GM04503 (cell line): ENCODE measurements at regions not wholly inside any gene's neighbourhood (a gene's known extent, or its start where the extent isn't known, plus 50 kb on each side); places are given as distances from the start of the nearest gene placed in this dataset.
"Not testable (repeated sequence)": the region's sequence is repeated elsewhere in the genome, so short reads cannot be mapped to it uniquely, and the experiment has no call there.

Experiments
- DNase-seq: peaks from one replicate; pipeline ENCODE4 v3.0.0-alpha.2; 2012; ENCODE audit warnings: low read depth

DNA sequence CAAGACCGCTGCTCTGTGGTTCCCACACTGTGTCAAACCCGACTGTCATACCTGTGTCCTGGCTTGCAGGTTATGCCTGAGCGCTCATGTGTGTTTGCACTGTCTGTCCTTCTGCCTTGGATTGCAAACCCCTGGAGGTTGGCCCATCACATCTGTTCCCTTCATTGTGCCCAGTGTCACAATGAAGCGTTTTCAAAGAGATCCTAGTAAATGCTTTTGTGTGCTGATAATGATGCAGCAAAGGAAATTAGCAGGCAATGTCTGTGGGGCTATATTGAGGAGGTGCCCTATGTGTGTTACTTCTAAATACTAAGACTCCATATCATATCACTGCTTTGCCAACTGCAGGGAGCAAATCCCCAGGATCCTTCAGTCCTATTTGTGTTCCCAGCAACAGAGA is 424.4 kb upstream of the NFIA start:
- DNase-seq = no peak

DNA sequence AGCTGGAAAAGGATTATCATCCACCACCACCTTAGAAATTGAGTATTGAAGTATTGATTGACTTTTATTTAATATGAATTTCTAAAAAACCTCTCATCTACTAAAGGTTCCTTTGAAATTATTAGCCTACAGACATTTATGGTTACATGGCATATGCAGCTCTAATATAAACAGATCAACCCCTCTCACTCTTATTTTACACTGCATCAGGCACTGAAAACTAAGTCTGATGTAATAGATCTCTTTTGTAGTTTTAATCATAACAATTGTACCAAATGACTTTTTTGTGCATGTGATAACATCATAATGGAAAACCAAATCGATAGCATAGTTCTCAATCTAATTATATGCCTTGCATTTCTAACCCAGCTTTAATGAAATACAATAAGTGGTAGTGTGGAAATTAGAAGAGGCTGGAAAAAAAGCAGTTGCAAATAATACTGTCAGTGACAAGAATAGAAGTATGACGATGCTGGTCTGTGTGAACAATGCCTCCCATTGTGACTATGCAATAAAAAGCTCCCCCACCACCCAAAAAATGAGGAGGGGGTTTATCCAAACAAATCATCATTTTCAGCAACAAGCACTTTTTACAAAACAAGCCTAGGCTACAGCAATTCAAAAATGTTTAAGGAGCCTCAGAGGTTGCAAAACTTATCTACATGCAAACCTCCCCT is 426.5 kb upstream of the NFIA start:
- no peak for DNase-seq

DNA sequence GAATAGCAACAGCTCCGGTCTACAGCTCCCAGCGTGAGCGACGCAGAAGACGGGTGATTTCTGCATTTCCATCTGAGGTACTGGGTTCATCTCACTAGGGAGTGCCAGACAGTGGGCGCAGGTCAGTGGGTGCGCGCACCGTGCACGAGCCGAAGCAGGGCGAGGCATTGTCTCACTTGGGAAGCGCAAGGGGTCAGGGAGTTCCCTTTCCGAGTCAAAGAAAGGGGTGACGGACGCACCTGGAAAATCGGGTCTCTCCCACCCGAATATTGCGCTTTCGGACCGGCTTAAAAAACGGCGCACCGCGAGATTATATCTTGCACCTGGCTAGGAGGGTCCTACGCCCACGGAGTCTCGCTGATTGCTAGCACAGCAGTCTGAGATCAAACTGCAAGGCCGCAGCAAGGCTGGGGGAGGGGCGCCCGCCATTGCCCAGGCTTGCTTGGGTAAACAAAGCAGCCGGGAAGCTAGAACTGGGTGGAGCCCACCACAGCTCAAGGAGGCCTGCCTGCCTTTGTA is 442.3 kb upstream of the NFIA start:
- not testable (repeated sequence) for DNase-seq

DNA sequence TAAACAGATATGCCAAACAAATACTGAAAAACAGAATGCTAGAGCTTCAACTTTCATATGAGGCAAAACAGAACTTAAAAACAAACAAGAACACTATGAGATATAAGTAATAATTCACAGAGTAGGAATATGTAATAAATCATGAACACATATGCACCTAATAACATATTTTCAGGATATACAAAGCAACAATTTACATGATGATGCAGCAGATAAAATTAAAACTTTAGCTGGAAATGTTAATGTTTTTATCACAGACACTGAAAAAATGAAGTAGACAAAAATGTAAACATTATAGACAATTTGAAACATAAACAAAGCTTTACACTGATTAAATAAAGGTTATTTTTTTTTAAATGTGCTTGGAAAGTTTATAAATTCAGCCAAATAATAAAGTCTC is 443.1 kb upstream of the NFIA start:
- DNase-seq = no peak

DNA sequence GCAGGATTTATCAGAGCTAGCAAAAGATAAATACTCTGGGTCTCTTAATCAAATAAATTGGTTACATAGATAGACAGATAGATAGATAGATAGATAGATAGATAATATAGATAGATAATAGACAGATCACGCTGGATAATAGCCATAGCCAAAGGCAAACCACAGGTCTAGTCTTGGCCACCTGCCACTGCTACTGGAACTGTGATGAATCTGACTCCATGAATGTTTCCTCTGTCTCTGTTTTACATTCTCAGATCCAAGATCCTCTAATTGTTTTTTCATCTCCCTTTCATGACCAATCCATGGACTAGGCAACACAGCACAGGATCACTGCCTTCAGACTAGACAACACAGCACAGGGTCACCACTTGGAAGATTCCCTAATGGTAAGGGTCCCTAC is 444.7 kb upstream of the NFIA start:
- no peak for DNase-seq

DNA sequence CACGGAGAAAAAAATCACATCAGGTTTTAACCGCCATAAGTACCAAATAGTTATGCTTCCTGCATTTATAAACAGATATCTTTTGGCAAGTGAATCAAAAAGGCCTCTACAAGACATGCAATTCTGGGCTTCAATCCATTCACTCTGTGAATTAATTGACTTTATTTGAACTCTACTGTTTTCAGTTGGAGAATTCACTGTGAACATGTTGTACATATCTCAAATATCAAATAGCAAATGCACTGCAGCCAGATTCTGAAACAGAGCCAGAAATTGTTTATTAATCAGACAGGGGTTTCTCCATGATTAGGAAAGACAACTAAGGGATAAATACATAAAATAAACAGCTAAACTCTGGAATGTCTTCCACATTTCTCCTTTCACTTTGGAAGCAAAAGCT is 445.4 kb upstream of the NFIA start:
- DNase-seq = no peak

DNA sequence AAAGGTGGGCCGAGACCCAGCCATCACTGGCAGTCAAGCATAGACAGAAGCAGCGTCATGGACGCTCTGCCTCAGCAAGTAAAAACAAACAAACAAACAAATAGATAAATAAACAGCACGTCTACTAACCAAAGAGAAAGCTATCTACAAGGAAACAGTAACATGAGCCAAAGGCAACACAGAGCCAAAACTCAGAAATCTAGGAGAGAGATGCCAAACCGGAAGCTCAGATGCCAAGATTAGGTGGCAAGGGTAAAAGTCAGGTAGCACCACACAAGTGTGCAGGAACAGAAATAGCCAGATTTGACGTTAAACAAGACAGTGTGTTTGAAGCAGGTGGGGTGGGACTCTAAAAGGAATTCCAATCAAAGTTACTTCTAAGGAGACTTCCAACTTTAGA is 448.3 kb upstream of the NFIA start:
- no peak for DNase-seq

DNA sequence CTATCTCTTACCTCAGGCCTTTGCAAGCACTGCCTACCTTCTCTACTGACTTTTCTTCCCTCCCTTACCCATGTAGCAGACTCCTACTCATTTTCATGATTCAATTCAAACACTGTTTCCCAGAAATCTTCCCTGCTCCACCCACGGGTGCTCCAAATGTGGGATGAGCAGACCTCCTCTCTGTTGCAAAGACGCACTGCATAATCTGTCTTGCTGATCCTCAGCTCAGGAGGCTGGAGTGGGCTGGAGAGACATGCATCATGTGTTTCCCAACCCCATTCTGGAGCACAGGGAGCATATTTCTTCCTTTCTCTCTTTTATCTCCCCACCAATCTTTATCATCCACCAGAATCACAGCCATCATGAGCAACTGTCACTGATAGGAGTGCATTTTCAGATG is 459.9 kb upstream of the NFIA start:
- no peak for DNase-seq

DNA sequence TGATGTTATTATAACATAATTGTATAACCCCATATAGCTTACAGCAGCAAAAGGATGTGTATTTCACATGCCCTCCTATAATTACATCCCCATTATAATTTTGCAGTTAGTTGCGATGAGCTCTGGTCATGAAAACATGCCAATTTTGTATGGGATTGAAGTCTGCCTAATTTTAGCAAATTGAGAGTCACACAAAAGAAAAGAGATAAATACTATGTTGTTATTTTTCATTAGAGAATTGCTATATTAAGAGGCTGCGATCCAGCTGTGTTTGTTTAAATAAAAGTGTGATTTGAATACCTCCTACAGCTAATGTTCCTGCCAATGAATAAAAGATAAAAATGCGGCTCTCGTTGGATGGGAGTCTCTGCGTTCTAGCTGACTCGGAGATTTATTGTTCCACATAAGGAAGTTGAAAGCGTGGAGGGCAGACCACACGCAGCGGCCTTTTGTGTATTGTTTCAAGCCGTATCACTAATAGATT is 461.0 kb upstream of the NFIA start:
- DNase-seq = no peak

DNA sequence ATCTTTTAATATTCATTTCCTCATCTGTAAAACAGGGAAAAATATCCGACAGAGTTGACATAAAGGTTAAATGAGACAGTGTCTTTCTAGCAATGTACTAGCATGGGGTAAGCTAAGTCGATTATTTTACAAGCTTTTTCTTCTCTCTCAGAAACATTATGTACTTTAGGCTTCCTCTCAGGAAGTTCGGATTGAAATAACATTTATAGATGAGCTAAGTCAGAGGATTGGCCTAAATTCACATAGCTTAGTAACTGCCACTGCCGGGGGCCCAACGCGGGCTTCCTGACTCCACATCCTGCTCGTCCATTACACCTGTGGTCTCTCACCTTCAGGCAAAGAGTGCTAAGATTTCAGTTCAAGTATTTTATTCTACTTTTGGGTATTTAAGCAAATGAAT is 462.3 kb upstream of the NFIA start:
- DNase-seq = no peak

DNA sequence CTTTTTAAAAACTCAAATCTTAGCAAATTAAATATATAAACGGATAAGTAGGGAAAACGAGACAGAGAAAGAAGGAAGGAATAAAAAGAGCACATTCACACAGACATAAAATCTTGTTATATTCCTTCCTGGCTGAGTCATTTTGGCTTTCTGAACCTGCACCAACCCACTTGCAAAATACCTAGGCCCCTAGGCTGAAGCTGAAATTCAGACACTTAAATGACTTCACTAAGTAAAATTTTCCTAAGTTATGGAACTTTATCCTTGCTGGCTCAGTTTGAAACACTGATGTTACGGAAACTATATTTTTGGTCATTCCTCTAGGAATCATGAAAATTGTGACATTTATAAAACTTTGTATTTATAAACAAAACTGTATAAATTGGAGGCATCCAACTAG is 462.8 kb upstream of the NFIA start:
- no peak for DNase-seq

DNA sequence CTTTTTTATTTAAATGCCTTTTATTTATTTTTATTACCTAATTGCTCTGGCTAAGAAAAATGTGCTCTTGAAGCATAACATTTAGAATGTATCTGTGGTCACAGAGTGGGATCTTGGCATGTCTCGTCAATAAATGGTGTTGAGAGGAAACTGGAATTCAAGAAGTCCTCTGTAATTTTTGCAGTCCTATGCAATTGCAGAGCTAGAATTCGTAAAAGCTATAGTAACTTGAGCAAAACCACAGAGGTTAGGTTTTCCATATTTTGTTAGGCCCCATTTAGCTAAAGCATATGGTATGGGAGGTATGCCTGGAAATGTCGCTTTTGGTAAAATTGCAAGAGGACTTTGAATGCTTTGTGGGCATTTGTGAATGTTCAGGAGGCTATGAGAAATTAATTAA is 466.7 kb upstream of the NFIA start:
- DNase-seq = no peak

DNA sequence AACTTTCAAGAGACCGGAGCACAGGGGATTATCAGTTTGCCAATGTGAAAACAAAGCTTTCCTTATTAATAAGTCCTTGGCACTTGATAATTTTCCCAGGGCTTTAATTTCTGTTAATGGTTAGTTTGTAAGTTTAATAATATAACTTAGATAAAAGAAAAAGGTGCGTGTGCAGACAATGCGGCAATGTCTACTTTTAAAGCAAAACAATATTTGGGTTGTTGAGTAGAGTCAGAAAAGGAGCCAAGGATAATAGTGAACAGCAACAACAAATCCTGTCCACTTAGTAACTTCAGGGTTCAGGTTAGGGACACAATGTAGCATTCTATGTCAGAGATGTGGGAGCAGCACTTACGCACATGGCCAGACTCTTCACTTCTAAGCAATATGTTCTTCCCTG is 469.6 kb upstream of the NFIA start:
- DNase-seq = no peak

DNA sequence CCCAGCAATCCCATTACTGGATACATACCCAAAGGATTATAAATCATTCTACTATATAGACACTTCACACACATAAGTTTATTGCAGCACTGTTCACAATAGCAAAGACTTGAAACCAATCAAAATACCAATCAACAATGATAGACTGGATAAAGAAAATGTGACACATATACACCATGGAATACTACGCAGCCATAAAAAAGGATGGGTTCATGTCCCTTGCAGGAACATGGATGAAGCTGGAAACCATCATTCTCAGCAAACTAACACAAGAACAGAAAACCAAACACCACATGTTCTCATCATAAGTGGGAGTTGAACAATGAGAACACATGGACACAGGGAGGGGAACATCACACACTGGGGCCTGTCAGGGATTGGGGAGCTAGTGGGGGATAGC is 475.4 kb upstream of the NFIA start:
- not testable (repeated sequence) for DNase-seq

DNA sequence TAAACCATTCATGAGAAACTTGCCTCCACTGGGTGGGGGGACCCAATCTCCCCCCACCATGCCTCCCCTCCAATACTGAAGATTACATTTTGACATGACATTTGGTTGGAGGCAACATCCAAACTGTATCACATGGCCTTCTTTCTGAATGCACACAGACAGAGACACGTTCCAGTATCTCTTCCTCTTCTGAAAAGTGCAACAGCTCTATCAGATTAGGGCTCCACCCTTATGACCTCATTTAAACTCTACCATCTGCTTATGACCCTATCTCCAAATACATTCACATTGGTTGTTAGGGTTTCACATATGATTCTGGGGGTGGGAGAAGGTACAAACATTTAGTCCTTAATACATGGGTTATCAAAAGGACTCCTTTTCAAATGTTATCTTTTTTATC is 481.8 kb upstream of the NFIA start:
- DNase-seq = no peak

DNA sequence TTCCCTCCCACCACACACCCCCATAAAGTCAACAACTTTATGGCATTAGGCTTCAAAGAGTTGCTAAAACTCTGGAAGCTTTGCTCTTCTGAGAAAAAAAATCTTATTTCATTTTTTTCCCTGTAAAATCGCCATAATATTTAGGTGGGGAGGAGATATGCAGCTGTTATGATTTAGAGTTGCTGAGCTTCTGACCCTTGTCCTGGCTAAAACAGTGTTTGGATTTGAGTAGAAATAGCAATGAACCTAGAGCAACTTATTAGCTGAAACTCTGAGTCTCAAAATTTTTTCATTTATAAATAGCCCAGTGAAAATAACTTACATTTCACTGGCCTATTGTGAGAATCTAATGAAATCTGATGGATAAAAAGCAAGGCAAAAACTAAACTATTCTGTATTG is 482.8 kb upstream of the NFIA start:
- DNase-seq = no peak

DNA sequence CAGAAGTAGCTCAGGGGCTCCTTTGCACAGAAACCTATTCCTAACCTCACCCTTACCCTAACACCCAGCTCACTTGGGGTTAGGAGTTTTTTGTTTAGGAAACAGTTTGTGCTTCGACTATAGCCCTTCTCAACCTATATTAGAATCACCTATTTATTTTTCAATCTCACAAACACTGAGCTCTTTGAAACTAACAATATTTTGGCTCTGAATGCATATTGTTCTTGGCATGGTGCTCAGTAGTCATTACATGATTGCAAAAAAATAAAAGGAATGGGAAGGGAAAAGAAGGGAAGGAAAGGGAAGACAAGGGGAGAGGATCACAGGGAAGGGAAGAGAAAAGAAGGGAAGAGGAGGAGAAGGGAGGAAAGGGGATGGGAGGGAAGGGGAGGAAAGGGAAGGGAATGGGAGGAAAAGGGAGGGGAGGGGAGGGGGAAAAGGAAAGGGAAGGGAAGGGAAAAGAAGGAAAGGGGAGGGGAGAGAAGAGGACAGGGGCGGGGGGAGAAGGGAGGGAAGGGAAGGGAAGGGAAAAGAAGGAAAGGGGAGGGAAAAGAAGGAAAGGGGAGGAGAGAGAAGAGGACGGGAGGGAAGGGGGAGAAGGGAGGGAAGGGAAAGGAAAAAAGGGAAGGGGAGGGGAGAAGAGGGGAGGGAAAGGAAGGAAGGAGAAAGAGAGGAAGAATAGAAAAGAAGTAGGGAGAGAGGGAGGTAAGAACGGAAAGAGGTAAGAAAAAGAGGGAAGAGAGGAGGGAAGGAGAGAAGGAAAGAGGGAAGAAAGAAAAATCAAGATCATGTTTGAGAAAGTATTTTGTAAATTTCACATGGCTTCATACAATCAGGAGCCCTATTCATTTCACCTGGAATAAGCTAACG is 484.1 kb upstream of the NFIA start:
- no peak for DNase-seq

DNA sequence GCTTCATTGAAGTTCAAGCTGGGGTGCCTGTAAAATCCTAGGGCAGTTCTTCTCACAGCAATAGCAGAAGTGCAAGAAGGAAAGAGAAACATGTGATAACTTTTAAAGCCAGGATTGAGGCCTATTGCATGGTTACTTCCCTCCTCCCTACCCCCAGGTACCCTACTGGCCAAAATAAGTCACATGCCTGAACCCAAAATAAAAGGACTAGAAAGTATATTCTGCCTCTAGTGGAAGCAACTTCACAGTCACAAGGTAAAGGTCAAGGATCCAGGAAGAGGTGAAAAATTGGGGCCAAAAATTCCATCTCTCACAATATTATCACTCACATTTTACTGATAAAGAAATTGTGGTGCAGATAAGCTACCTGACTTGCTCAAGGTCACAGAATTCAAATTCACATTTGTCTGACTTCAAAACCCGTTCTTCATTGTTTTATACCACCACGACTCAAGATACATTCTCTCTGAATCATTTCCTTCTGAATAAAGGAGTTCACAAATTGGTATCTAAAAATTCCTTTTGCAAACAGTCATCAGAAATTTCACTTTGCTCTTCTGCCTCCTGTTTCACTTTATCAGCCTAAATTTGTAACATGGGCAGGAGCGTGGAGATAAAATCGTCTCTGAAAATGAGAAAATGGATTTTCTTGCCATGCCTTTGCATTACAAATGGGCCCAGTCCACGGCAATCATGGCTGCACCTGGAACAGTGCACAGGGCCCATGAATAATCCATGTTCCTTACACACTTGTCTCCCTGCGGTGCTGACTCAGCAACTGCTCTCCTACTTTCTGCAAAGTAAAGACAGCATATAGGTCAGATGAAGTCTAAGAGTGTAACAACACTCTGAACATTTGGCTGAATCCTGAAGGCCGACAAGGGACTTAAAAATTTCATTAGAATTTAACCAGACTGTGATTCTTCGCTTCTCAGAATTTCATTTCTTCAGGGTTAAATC is 485.3 kb upstream of the NFIA start:
- DNase-seq = peak; percentile 1

DNA sequence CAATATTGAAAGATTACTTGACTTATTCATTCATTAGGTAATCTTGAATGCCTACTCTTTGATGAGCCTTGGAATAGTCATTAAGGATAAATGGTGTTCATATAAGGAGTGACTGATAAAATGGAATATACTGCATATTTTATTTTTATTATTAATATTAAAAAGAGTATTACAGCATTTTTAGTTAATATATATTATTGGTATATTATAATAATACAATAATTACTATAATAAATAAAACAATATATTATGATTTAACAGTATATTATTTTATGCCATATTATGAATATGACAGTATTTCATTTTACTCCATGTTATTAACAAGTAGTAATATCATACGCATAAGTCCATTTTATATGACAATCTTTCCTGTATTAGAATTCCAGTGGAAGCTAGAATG is 490.8 kb upstream of the NFIA start:
- DNase-seq = no peak

DNA sequence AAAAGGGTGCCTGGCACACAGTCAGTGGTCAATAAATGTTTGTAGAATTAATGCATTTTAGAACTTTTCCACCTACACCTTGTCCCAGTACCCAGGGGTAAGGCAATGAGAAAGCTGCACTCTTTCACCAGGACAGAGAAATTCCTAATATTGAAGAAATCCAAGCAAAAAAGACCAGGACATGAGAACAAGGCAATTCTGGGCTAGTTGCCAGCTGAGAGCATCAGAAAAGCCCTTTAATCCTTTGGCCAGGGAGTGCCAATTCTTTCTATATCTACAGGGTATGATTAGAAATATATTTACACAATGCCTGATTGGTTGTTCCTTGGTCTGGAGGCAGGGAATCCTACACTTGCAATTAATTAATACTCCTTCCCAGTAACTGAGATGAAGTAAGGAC is 492.4 kb upstream of the NFIA start:
- DNase-seq = no peak

DNA sequence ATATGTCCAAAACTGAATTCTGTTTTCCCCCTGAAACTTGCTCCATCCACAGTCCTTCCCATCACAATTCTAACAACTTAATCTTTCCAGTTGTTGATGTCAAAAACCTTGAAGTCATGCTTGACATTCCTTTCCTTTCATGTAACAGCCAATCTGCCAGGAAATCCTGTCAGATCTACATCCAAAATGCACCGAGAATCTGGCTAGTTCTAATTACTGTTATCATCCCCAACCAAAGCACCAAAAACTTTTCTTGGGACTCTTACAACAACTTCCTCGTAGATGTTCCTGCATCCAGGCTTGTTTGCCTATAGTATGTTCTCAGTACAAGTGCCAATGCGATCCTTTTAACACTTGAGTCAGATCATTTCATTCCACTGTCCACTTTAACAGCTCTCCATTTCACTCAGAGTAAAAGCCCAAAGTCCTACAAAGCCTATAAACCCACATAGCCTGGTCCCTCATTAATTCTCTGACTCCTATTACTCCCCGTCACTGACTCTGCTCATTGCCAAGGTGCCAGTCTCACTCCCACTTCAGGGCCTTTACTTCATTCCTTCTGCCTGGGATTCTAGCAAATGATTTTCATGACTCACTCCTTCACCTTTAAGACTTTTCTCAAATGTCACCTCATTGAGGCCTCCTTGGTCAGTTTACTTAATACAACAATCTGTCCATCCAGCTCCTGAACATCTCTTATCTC is 493.2 kb upstream of the NFIA start:
- DNase-seq = no peak

DNA sequence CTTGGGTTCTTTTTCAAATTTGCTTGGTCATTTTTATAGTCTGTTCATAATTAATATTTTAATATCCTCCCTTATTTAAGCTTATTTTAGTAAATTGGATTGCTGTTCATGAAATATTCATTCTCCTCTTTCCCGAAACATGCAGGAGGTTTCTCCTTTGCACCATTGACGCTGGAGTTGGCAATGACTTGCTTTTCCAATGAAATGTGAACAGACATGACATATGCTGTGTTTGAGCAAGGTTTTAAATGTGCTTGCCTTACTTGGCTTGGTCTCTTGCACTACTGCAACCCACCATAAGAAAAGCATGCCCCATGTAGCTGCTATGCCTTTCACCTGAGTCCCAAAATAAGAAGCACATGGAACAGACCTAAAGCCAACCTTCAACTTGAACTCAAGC is 498.0 kb upstream of the NFIA start:
- DNase-seq = no peak
